Body of pancreas (tissue), 4 donors: ENCODE measurements at regions not wholly inside any gene's neighbourhood (a gene's known extent, or its start where the extent isn't known, plus 50 kb on each side); places are given as distances from the start of the nearest gene placed in this dataset.

Experiments used
- POLR2A ChIP-seq, 3 donors: fragments of 450-650 bp; IDR thresholded peaks; one replicate each; pipeline ENCODE4 v1.6.1; 2016; ENCODE audit warnings: antibody characterized with exemption in 3 of 3, mild to moderate bottlenecking in 2 of 3
- TF ChIP-seq, protein P1 (sequence below), 7 experiments: fragments of 450-650 bp in 4 of 7; fragments of 200-600 bp in 3 of 7; sonication (generic) in 3 of 7; IDR thresholded peaks; one replicate each; pipeline ENCODE4 v1.5.1; 2016 to 2019; ENCODE audit warnings: antibody characterized with exemption in 7 of 7

DNA sequence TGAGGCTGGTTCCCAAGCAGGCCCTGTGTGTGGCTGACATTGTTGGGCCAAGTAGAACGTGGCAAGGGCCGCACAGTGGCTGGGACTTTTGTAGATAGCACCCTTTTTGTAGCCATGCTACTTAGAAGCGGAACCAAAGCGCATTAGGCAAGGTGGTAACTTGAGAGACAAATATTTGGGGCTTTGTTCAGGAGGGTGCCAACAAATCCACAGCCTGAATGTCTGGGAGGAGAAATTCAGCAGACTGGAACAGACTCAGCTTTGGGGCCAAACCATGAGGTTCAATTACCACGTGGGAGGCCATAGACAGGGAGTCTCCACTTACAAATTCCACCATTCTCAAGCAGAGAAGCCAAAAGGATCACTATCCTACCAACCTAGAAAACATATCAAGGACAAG, 183.7 kb downstream of the RGS9 start:
- TF ChIP-seq, protein P1, sequence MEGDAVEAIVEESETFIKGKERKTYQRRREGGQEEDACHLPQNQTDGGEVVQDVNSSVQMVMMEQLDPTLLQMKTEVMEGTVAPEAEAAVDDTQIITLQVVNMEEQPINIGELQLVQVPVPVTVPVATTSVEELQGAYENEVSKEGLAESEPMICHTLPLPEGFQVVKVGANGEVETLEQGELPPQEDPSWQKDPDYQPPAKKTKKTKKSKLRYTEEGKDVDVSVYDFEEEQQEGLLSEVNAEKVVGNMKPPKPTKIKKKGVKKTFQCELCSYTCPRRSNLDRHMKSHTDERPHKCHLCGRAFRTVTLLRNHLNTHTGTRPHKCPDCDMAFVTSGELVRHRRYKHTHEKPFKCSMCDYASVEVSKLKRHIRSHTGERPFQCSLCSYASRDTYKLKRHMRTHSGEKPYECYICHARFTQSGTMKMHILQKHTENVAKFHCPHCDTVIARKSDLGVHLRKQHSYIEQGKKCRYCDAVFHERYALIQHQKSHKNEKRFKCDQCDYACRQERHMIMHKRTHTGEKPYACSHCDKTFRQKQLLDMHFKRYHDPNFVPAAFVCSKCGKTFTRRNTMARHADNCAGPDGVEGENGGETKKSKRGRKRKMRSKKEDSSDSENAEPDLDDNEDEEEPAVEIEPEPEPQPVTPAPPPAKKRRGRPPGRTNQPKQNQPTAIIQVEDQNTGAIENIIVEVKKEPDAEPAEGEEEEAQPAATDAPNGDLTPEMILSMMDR (IDR thresholded peaks at IDR 0.05), result no peak
- TF ChIP-seq POLR2A (IDR thresholded peaks at IDR 0.05), result no peak
